A204.1 (cell line): ENCODE measurements at regions not wholly inside any gene's neighbourhood (a gene's known extent, or its start where the extent isn't known, plus 50 kb on each side); places are given as distances from the start of the nearest gene placed in this dataset.
"Not testable (repeated sequence)": the region's sequence is repeated elsewhere in the genome, so short reads cannot be mapped to it uniquely, and the experiment has no call there.

Experiments used
- FAIRE-seq: peaks from 2 replicates; lab custom pipeline; 2012; peaks lifted over from hg19 to GRCh38; lab: Jason Lieb, UNC

DNA sequence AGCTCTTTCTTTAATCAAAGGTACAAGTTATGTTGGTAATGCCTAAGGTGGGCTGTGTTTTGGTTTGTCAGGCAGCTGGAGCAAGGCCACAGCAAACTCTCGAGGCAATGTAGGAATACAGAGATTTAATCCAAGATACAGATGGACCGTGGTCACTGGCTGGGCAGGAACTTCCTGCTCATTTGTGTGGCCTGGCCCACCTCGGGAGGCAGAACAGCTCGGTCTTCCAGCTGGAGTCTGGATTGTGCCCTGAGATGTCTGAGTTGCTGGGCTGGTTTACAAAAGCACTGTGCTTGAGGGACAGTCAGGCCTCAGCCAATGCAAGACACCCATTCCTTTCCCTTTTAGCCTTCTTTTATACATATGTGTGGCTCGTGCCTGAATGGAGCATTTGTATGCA, 506.1 kb upstream of the SALL3 start:
- FAIRE-seq: no peak

DNA sequence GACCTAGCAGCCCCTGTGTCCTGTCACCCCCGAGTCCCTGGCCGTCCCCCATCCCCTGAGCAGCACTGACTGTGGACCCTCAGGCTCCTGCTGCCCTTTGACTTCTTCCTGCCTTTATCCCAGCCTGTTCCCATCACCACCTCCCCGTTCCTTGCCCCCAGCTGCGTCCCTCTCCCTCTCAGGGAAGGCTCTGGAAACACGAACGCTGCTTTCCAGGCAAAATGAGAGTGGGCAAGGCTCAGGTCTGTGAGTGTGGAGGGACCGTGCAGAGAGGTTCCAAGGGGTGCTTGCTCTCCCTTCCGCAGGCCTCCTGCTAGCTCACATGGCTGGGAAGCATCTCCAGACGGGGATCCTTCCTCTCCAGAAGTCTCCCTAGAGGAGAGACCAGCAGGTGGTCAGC, 501.8 kb upstream of the SALL3 start:
- FAIRE-seq: no peak

GRCh38 chr18:78479443-78479842, 500.2 kb upstream of the SALL3 start:
- FAIRE-seq: no peak

DNA sequence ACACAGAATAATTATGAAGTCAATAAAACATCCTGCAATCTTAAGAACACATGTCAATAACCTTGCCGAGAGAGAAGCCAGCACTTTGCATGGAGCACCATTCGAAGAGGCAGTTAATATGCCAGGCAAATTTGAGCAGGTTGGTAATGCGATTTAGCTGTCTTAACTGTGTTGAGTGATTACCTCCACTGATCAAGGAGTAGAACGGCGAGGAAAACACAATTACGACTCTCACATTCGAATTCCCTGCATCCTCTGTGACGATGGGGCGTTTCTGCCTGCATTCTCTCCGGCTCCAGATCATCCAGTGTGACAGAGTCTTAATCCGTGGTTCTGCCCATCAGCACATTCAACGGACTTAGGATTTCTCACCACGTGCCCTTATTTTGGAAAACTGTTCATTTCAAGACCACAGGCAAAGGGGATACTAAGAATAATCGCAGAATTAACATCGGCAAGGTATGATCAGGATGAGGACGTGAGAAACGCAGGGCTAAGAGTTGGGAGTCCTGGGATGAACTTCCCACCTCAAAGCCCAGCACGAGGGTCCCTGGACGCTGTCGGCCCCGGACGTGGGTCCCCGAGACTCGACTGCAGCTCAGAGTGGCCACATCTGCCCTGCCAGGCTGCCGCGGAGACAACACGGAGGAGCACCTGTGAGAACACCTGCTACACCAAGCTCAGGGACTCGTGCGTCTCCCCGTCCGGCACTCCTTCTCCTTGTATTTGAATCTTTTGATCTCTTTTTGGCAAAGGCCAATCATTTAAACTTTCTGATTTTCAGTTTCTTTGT, 499.2 kb upstream of the SALL3 start:
- no peak for FAIRE-seq

DNA sequence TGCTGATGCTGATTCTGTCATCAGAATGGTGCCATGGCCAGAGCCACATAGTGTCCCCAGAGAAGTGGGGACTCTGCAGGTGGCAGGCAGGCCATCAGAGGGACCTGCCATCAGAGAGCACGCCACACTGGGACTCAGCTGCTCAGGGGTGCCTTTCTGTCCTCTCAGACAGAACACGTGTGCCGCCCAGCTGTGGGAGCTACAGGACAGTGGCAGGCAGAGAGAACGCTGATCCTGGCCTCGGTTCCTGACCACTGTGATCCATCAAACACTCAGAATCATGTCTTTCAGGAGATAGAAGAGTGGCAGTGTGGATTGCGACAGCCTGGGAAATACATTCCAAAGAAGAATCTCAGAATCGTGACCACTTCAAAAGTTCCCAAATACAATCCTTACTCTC, 497.2 kb upstream of the SALL3 start:
- no peak for FAIRE-seq

GRCh38 chr18:78487649-78488048, 492.0 kb upstream of the SALL3 start:
- no peak for FAIRE-seq

- FAIRE-seq: no peak
Measured at GRCh38 chr18:78492064-78492812, 487.4 kb upstream of the SALL3 start.

DNA sequence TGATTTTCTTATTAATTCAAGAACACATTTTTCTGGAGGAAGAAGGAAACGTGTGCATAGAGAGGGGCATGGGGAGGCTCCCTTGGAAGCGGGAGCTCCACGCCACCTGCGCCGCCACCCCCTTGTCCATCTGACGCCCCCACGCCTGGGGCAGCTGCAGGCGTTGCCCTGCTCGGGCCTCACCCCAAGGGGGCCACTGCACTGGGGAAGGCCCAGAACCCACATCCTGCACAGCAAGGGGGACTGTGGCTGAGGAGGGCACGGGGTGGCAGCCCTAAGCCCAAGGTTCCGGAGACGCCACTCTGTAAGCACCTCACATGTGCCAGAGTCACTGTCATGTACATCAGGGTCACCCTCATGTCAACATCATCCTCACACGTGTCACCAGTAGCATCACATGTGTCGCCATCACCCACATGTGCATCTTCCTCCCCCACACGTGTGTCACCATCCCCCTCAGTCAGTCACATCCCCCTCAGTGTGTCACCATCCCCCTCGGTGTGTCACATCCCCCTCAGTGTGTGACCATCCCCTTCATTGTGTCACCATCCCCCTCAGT, 486.7 kb upstream of the SALL3 start:
- FAIRE-seq: no peak

DNA sequence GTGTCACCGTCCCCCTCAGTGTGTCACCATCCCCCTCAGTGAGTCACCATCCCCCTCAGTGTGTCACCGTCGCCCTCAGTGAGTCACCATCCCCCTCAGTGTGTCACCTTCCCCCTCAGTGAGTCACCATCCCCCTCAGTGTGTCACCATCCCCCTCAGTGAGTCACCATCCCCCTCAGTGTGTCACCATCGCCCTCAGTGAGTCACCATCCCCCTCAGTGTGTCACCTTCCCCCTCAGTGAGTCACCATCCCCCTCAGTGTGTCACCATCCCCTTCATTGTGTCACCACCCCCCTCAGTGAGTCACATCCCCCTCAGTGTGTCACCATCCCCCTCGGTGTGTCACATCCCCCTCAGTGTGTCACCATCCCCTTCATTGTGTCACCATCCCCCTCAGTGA, 486.1 kb upstream of the SALL3 start:
- not testable (repeated sequence) for FAIRE-seq

DNA sequence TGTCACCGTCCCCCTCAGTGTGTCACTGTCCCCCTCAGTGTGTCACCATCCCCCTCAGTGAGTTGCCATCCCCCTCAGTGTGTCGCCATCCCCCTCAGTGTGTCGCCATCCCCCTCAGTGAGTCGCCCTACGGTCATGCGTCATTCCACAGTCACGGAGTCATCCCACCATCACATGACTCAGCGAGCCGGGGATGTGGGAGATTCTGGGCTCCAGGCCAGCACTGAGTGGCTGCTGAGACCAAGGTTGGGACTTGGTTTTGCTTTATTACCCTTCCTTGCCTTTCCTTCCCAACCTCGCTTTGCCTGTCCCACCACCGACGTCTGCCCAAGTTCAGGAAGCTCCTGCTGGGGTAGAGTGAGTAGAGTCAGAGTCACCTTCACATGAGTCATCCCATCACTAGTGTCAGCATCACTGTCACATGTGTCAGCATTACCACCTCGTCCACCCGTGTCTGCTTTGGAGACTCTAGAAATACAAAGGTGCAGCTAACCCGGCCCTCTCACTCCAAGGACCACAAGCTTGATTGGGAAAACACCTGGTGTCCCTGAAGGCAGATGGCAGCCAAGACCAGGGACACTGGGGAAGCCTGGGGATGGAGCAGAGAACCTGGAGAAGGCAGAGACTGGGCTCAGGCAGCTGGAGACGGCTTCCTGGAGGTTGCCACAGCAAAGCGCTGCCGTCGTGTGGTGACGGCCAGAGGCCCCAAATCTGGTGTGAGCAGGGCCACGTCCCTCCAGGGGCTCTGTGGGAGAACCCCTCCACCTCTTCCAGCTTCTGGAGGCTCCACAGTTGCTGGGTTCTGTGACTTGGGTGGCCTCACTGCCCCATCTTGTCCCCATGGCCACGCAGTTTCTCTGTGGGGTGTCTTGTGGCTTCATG, 485.2 kb upstream of the SALL3 start:
- FAIRE-seq: no peak

GRCh38 chr18:78495550-78495949, 484.1 kb upstream of the SALL3 start:
- FAIRE-seq: no peak

GRCh38 chr18:78496079-78496478, 483.5 kb upstream of the SALL3 start:
- FAIRE-seq: no peak

DNA sequence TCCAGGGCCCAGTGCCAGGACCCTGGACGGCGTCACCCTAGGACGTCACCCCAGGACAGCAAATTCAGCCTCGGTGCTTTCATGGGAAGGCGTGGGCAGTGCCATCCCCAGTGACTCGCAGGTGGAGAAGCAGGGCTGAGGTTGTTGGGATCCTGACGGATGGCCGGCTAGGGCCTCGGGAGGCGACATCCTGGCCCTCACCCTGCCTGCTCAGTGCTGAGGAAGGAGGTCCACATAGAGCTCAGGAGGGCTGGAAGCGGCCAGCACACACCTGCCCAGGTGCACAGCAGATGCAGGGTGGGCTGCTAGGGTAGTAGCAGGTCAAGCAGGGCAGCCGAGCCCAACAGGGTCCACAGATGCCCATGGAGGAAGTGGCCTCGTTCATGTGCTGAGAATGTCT, 482.0 kb upstream of the SALL3 start:
- no peak for FAIRE-seq

DNA sequence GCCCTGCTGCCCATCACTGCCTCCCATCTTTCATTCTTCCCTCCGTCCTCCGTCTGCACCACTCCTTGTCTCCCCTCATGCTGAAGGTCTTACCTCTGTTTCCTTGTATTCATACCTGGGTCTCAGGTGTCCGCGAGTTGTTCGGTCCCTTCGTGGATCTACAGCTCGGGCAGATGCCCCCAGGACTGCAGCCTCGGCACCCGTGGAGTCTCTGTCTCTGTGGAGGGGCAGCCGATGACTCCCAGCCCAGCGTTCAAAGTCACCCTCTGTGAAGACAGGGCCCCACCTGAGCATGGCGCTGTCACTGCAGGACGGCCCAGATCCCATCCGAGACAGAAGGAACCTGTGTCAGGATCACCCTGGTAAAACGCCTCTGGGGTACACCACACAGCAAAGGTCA, 480.0 kb upstream of the SALL3 start:
- FAIRE-seq: no peak

GRCh38 chr18:78501251-78501650, 478.4 kb upstream of the SALL3 start:
- no peak for FAIRE-seq

- FAIRE-seq: no peak
Measured at GRCh38 chr18:78503129-78503528, 476.5 kb upstream of the SALL3 start.

GRCh38 chr18:78505851-78506461, 473.7 kb upstream of the SALL3 start:
- no peak for FAIRE-seq

- FAIRE-seq: no peak
Measured at GRCh38 chr18:78507217-78507616, 472.4 kb upstream of the SALL3 start.

DNA sequence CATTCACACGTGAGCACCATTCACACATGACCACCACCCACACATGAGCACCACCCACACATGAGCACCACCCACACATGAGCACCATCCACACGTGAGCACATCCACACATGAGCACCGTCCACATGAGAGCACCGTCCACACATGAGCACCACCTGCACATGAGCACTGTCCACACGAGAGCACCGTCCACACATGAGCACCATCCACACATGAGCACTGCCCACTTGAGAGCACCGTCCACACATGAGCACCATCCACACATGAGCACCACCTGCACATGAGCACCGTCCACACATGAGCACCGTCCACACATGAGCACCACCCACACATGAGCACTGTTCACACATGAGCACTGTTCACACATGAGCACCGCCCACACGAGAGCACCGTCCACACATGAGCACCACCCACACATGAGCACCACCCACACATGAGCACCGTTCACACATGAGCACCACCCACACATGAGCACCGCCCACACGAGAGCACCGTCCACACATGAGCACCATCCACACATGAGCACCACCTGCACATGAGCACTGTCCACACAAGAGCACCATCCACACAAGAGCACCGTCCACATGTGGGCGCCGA, 471.3 kb upstream of the SALL3 start:
- not testable (repeated sequence) for FAIRE-seq

DNA sequence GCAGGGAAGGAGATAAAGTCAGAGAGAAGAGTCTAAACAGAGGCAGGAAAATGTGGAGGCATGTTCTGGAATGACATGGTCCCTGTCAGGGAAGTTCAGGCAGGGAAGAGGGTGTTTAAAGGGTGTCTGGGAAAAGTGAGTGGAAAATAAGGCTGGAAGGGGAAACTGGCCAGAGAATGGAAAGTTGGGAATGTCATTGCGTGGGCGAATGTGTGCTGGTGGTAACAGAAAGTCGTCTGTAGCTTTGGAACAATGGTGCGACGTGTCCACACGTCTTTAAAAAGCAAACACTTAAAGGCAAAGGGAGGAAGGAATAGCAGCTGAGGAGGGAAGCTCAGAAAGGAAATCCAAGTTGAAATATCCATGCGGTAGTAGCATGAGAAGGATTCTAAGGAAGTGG, 469.5 kb upstream of the SALL3 start:
- no peak for FAIRE-seq

- no peak for FAIRE-seq
Measured at GRCh38 chr18:78510636-78511035, 469.0 kb upstream of the SALL3 start.
